ENCODE measurements at regions not wholly inside any gene's neighbourhood (a gene's known extent, or its start where the extent isn't known, plus 50 kb on each side); places are given as distances from the start of the nearest gene placed in this dataset.
"Not testable (repeated sequence)": the region's sequence is repeated elsewhere in the genome, so short reads cannot be mapped to it uniquely, and the experiment has no call there.

DNA sequence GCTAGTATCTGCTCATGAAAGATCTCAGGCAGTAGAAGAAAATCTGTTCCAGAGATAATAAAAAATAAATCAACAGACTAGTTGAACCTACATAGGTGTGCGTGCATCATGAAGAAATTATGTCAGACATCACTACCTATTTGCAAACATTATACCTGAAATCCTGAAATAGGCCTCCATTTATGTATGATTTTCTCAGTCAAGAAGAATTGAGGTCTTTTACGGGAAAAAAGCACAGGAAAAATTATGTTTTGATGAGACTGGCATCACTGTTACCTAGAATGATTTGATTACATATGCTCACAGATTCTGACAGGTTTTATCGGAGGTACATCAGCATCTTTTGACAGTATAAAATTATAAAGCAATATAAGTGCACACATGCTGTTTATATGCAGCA lies 1570.5 kb upstream of the NUDT12 start:
- Mint-ChIP-seq H3K4me1 (ENCODE audit: low read depth) (no peaks in the 10 kb centered on the region), H3K27me3 (ENCODE audit: low read depth) (no peaks in the 10 kb centered on the region), H3K4me3 (no peak overlapping the region), H3K9me3 (peaks cover 9% of the 10 kb centered on the region), H3K36me3 (ENCODE audit: insufficient read depth) (no peaks in the 10 kb centered on the region)
- ATAC-seq (no peak), DNase-seq (no peak)

DNA sequence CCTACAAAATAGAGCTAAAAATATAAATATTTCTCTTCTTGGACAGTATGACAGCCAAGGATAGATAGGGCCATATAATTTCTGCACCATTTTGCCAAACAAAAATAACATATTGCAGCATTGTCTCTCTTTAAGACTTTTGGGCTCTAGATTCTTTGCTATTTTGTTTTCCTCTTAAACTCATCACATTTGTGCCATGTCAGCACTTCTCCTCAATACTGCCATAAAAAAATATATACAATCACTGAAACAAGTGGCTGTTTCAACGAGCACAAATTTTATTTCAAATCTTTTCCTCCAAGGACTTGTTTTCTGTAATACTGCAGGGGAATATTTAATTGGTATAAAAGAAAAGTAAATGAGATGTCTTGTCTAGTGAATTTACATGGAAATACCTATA lies 1570.0 kb upstream of the NUDT12 start:
- Mint-ChIP-seq H3K9me3 (peaks cover 9% of the 10 kb centered on the region), H3K36me3 (ENCODE audit: insufficient read depth) (no peaks in the 10 kb centered on the region), H3K4me3 (no peak overlapping the region), H3K27me3 (ENCODE audit: low read depth) (no peaks in the 10 kb centered on the region), H3K4me1 (ENCODE audit: low read depth) (no peaks in the 10 kb centered on the region)
- DNase-seq (no peak), ATAC-seq (no peak)

DNA sequence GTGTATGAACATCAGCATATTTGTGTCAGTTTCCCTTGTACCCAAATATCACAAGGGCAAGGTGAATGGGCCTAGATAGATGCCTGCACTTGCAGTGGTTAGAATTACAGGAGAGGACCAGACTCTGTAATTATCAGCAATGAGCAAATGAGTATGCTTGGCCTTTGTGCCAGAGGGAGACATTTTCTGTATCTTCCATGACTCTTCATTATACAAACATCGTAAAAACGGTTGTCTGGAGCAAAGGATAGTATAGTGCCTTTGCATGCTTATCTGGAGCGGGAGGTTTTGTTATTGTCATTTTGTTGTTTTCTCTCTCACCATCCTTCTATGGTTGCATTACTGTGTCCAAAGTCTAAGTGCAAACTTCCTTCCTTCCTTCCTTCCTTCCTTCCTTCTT lies 1568.5 kb upstream of the NUDT12 start:
- no peak overlapping the region for H3K4me3 Mint-ChIP-seq
- H3K27me3 Mint-ChIP-seq (ENCODE audit: low read depth): no peaks in the 10 kb centered on the region
- peaks cover 9% of the 10 kb centered on the region for H3K9me3 Mint-ChIP-seq
- ATAC-seq (no peak), DNase-seq (no peak)
- no peaks in the 10 kb centered on the region for H3K4me1 Mint-ChIP-seq (ENCODE audit: low read depth)
- no peaks in the 10 kb centered on the region for H3K36me3 Mint-ChIP-seq (ENCODE audit: insufficient read depth)

DNA sequence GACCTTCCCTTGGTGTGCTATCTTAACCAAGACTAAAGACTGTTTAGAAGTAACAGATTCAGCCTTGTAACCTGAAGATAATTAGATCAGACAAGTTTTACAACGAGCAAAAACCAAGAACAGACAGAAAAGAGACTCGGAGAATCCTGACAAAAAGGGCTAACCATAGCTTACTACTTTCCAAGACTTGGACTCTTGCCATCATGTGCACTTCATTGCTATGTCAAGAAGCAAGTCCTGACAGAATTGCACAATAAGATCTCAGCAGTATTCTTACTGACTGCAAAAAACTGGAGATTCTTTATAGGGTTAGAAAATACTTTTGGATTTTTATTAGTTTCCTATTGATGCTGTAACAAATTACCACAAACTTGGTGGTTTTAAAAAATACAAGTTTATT lies 1539.0 kb upstream of the NUDT12 start:
- no peak overlapping the region for H3K4me3 Mint-ChIP-seq
- H3K27me3 Mint-ChIP-seq (ENCODE audit: low read depth): no peaks in the 10 kb centered on the region
- no peaks in the 10 kb centered on the region for H3K4me1 Mint-ChIP-seq (ENCODE audit: low read depth)
- H3K9me3 Mint-ChIP-seq: peaks cover 17% of the 10 kb centered on the region
- H3K36me3 Mint-ChIP-seq (ENCODE audit: insufficient read depth): no peaks in the 10 kb centered on the region
- no peak for DNase-seq
- no peak for ATAC-seq

- peaks cover 24% of the 10 kb centered on the region for H3K9me3 Mint-ChIP-seq
Observed at GRCh38 chr5:105088961-105089360, 1526.4 kb upstream of the NUDT12 start.

DNA sequence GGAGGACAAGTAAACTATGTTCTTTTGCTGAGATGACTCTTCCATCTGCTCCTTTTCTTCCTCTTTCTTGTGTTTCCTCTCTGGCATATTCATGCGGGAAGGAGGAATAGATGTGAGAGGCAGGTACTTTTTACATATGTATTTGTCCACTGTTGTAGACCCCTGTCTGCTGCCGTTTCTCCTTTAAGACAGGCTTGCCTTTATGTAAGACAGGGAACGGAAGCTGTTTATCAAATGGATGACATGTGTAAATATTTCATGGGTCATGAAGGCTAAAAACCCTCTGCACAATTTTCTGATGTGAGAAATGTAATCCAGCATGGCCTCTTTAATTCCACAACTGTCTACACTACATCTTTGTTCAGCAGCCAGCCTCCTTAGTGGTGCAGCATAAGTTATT lies 1525.5 kb upstream of the NUDT12 start:
- H3K9me3 Mint-ChIP-seq: peaks cover 18% of the 10 kb centered on the region
- H3K4me1 Mint-ChIP-seq (ENCODE audit: low read depth): no peaks in the 10 kb centered on the region
- H3K36me3 Mint-ChIP-seq (ENCODE audit: insufficient read depth): no peaks in the 10 kb centered on the region
- no peaks in the 10 kb centered on the region for H3K27me3 Mint-ChIP-seq (ENCODE audit: low read depth)
- ATAC-seq (no peak), DNase-seq (no peak)
- H3K4me3 Mint-ChIP-seq: no peak overlapping the region

More at GRCh38 chr5:105088961-105089360, 1526.4 kb upstream of the NUDT12 start:
- Mint-ChIP-seq H3K4me3 (no peak overlapping the region), H3K36me3 (ENCODE audit: insufficient read depth) (no peaks in the 10 kb centered on the region), H3K27me3 (ENCODE audit: low read depth) (no peaks in the 10 kb centered on the region), H3K4me1 (ENCODE audit: low read depth) (no peaks in the 10 kb centered on the region)
- DNase-seq (no peak), ATAC-seq (no peak)

DNA sequence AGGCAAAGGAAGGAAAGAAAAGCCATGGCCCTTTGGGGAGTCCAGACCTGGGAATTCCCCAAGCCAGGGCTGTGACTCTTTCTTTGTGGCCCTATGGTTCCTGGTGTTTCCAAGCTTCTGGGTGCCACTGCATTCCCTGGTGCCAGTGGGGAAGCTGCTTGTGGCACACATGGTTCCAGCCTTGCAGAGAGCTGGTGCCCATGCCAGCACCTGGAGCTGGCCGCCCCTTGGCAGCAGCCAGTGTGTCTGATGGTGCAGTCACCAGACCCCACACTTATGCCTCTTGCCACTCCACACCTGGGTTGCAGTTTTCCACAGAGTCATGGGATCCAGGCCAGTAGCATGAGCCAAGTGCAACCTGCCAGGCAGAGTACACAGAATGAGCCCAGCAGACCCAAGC lies 1495.3 kb upstream of the NUDT12 start:
- Mint-ChIP-seq H3K4me3 (no peak overlapping the region), H3K4me1 (ENCODE audit: low read depth) (no peaks in the 10 kb centered on the region), H3K36me3 (ENCODE audit: insufficient read depth) (no peaks in the 10 kb centered on the region), H3K9me3 (peaks cover 14% of the 10 kb centered on the region), H3K27me3 (ENCODE audit: low read depth) (no peaks in the 10 kb centered on the region)
- ATAC-seq (no peak), DNase-seq (no peak)

DNA sequence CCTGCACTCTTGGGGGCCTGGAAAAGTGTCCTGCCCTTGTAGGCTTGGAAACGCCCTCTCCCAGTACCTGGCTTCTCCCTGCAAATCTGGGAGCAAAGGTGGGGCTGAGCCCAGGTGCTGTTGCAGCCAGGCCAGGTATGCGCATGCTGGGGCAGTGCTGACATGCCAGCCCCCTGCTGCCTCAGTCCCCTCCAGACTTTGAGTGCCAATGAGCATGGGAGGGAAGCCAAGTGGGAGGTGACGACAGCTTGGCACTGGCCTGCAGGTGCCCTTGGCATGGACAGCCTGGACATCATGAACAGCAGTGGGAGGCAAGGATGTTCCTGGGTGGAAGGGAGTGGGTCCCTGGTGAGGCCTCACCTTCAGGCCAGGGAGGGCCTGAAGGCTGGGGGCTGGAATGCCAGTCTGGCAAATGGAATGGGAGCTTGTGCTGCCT lies 1494.4 kb upstream of the NUDT12 start:
- DNase-seq (no peak), ATAC-seq (no peak)
- Mint-ChIP-seq H3K36me3 (ENCODE audit: insufficient read depth) (no peaks in the 10 kb centered on the region), H3K4me1 (ENCODE audit: low read depth) (no peaks in the 10 kb centered on the region), H3K4me3 (no peak overlapping the region), H3K27me3 (ENCODE audit: low read depth) (no peaks in the 10 kb centered on the region), H3K9me3 (peaks cover 19% of the 10 kb centered on the region)

DNA sequence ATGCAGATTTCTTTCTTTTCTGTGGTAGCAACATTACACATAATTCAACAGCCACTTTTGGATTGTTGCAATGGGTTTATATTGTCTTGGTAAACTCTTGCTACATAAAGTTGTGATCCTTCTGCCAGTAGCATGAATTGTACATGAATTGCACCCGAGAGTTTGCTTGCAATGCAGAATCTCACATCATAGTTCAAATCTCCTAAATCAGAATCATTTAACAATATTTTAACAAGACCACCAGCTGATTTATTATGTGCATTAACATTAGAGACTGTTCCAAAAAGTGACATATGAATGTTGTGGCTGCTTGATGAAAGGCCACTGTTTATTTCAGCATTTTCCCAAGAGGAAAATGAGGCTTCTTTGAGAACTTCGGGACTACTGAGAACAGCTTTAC lies 1491.8 kb upstream of the NUDT12 start:
- H3K27me3 Mint-ChIP-seq (ENCODE audit: low read depth): no peaks in the 10 kb centered on the region
- H3K4me3 Mint-ChIP-seq: no peak overlapping the region
- H3K9me3 Mint-ChIP-seq: peaks cover 29% of the 10 kb centered on the region
- DNase-seq (no peak), ATAC-seq (no peak)
- H3K4me1 Mint-ChIP-seq (ENCODE audit: low read depth): no peaks in the 10 kb centered on the region
- no peaks in the 10 kb centered on the region for H3K36me3 Mint-ChIP-seq (ENCODE audit: insufficient read depth)

DNA sequence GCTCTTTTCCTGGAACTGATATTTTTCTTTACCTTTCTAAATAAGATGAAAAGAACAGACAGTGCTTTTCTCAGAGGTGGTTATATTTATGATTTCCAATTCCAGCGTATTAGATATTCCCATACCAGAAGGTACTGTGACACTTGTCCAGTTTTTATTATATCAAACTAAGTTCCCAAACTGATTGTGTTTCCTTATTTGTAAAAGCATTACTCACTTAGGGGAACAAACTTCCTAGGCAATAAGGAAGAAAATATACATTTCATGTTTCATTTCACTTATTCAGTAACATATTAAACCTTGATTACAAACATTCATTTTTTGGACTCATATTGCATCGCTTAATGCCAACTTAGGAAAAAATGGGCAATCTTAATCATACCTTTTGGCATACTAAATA lies 1480.0 kb upstream of the NUDT12 start:
- H3K9me3 Mint-ChIP-seq: peaks cover 3% of the 10 kb centered on the region
- no peaks in the 10 kb centered on the region for H3K27me3 Mint-ChIP-seq (ENCODE audit: low read depth)
- no peak overlapping the region for H3K4me3 Mint-ChIP-seq
- no peaks in the 10 kb centered on the region for H3K36me3 Mint-ChIP-seq (ENCODE audit: insufficient read depth)
- DNase-seq: no peak
- ATAC-seq: no peak
- no peaks in the 10 kb centered on the region for H3K4me1 Mint-ChIP-seq (ENCODE audit: low read depth)

DNA sequence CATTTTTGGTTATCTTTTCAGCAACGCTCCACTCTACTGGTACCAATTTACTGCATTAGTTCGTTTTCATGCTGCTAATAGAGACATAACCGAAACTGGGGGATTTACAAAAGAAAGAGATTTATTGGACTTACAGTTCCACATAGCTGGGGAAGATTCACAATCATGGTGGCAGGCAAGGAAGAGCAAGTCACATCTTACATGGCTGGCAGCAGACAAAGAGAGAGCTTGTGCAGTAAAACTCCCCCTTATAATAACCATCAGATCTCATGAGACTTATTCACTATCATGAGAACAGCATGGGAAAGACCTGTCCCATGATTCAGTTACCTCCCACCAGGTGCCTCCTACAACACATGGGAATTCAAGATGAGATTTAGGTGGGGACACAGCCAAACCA lies 1474.2 kb upstream of the NUDT12 start:
- not testable (repeated sequence) for H3K27me3 Mint-ChIP-seq (ENCODE audit: low read depth); ATAC-seq; DNase-seq; H3K36me3 Mint-ChIP-seq (ENCODE audit: insufficient read depth); H3K4me1 Mint-ChIP-seq (ENCODE audit: low read depth); H3K4me3 Mint-ChIP-seq
- H3K9me3 Mint-ChIP-seq: peaks cover 13% of the 10 kb centered on the region

- DNase-seq: no peak
- Mint-ChIP-seq H3K36me3 (ENCODE audit: insufficient read depth) (no peaks in the 10 kb centered on the region), H3K4me1 (ENCODE audit: low read depth) (no peaks in the 10 kb centered on the region), H3K9me3 (peaks cover 13% of the 10 kb centered on the region), H3K27me3 (ENCODE audit: low read depth) (no peaks in the 10 kb centered on the region), H3K4me3 (no peak overlapping the region)
- ATAC-seq: no peak
Observed at GRCh38 chr5:105034401-105034763, 1471.8 kb upstream of the NUDT12 start.

DNA sequence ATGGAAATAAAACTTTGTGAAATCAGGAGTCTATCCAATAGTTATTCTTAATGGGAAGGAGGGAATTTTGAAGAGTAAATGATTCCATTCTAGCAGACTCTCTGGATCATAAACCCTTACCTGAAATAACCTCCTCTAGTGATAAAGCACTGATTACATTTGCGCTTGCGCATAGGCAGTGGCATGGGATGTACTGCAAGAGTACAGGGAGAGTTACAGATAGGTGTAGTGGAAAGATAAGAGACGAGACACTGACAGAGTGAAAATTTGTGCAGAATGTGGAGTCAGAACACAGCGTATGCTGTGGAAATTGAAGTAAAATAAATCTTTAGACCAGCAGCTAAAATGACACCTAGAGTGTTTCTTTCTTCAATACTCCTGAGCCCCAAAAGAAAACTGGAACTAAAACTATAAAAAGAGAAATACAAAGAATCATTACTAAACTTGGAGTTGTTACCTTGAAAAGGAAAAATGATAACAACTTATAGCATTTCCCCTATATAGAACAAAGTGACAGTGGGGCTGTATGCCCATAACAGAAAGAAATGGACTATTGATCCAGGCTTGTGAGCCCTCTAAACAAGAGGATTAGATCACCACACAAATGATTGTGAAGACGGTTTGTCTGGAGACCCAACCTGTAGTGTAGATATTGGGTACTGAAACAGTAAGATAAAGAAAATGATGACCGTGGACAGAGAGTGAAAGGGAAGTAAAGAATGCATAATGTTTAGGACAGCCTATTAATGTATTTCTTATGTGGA lies 1471.2 kb upstream of the NUDT12 start:
- Mint-ChIP-seq H3K4me1 (ENCODE audit: low read depth) (no peaks in the 10 kb centered on the region), H3K36me3 (ENCODE audit: insufficient read depth) (no peaks in the 10 kb centered on the region), H3K9me3 (peaks cover 13% of the 10 kb centered on the region), H3K4me3 (no peak overlapping the region), H3K27me3 (ENCODE audit: low read depth) (no peaks in the 10 kb centered on the region)
- ATAC-seq (no peak), DNase-seq (no peak)

DNA sequence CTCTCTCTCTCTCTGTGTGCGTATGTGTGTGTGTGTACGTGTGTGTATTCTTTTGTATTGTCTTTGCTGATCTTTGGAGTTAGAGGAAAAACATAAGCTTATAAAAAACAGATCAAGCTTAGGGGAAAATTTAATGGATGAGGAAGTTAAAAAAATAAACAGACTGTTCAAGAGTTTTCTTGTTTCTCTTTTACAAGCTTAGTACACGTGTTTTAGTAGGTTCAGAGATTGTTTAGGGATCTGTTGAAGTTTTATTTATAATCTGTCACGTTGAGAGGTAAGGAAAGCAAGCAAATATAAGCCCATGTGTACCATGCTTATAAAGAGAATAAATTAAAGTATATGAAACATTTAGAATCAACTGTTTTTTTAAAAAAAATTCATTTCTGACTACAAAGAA lies 1470.3 kb upstream of the NUDT12 start:
- Mint-ChIP-seq H3K27me3 (ENCODE audit: low read depth) (no peaks in the 10 kb centered on the region), H3K4me1 (ENCODE audit: low read depth) (no peaks in the 10 kb centered on the region), H3K36me3 (ENCODE audit: insufficient read depth) (no peaks in the 10 kb centered on the region), H3K9me3 (peaks cover 13% of the 10 kb centered on the region), H3K4me3 (no peak overlapping the region)
- DNase-seq (no peak), ATAC-seq (no peak)

- DNase-seq: no peak
- ATAC-seq: no peak
- no peaks in the 10 kb centered on the region for H3K4me1 Mint-ChIP-seq (ENCODE audit: low read depth)
- no peaks in the 10 kb centered on the region for H3K27me3 Mint-ChIP-seq (ENCODE audit: low read depth)
- no peak overlapping the region for H3K4me3 Mint-ChIP-seq
- H3K9me3 Mint-ChIP-seq: peaks cover 6% of the 10 kb centered on the region
- H3K36me3 Mint-ChIP-seq (ENCODE audit: insufficient read depth): no peaks in the 10 kb centered on the region
Observed at GRCh38 chr5:105030153-105030552, 1467.6 kb upstream of the NUDT12 start.

DNA sequence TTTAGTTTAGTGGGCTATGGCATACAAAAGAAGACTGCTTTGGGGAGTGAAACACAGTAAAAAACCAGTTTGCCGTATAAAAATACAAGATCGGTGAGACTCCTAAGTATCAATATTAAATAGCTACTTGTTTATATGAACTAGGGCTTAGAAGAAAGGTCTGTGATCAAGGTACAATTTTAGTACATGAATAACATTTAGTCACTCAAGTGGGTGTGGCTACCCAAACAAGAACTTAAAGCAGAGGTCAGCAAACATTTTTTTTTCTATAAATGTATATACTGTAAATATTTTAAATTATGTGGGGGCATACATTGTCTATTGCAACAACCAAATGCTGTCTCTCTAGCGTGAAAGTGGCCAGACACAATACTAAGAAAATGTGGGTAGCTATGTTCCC lies 1452.5 kb upstream of the NUDT12 start:
- no peak for ATAC-seq
- DNase-seq: no peak
- Mint-ChIP-seq H3K4me3 (no peak overlapping the region), H3K36me3 (ENCODE audit: insufficient read depth) (no peaks in the 10 kb centered on the region), H3K4me1 (ENCODE audit: low read depth) (no peaks in the 10 kb centered on the region), H3K9me3 (peaks cover 11% of the 10 kb centered on the region), H3K27me3 (ENCODE audit: low read depth) (no peaks in the 10 kb centered on the region)
